ENCODE measurements at regions not wholly inside any gene's neighbourhood (a gene's known extent, or its start where the extent isn't known, plus 50 kb on each side); places are given as distances from the start of the nearest gene placed in this dataset.

DNA sequence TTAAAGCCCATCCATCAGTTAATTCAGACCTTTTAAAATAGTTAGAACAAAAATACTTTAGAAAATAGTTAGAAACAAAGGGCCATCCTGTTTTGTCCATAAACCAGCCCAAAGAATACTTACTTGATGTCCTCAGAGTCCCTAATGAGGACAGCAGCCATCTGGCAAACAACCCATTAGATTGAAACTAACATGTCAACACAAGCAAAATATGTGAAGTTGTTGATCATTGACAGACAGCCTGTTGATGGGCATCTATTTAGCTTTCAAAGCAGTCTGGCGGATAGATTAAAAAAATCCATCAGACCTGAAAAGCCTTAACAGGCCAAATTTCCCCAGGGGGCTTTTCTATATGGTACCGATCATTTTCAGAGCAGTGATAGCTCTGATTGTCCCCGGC is 154.2 kb upstream of the TSHZ2 start:
- no peak overlapping the region for H4K5ac ChIP-seq (ENCODE audit: insufficient read length, low read depth, low read length)
- no peaks in the 10 kb centered on the region for H4K20me1 ChIP-seq (replicated peaks in 1 of 2; ENCODE audit: control insufficient read depth in 1 of 2, insufficient read depth in 2 of 2, low read length in 2 of 2)
- no peaks in the 10 kb centered on the region for H3K4me1 ChIP-seq (replicated peaks in 1 of 4; ENCODE audit: control insufficient read depth in 3 of 4, insufficient read depth in 4 of 4, low read length in 3 of 4)
- no peak for DNase-seq (ENCODE audit: low read depth in 1 of 2, low spot score in 2 of 2)
- no peaks in the 10 kb centered on the region for H3K23me2 ChIP-seq (ENCODE audit: low read depth, low read length)
- H4K91ac ChIP-seq (replicated peaks; ENCODE audit: insufficient read length, low read length), result no peak overlapping the region
- no peak overlapping the region for H2BK5ac ChIP-seq (ENCODE audit: low read depth, low read length)
- no peaks in the 10 kb centered on the region for H3K36me3 ChIP-seq (ENCODE audit: control insufficient read depth in 2 of 4, insufficient read depth in 4 of 4, low read length in 3 of 4)
- no peak overlapping the region for H2BK12ac ChIP-seq (ENCODE audit: low read depth, low read length)
- H2BK120ac ChIP-seq (replicated peaks; ENCODE audit: low read depth, low read length), result no peak overlapping the region
- no peak overlapping the region for H3K14ac ChIP-seq (ENCODE audit: insufficient read length)
- ChIA-PET CTCF (ENCODE audit: partially characterized antibody) (interaction anchor here (2.1 kb wide), 1 partner anchor 9 kb away, joined by 8 read pairs; no protein-coding TSS in a partner anchor), POLR2A (ENCODE audit: partially characterized antibody) (no interaction called here)
- no peaks in the 10 kb centered on the region for H3K79me1 ChIP-seq (ENCODE audit: low read depth, low read length)
- H3K4me3 ChIP-seq (ENCODE audit: extremely low read depth in 1 of 4, insufficient read depth in 2 of 4, low read depth in 3 of 4, low read length in 4 of 4), result no peak overlapping the region
- H4K8ac ChIP-seq (ENCODE audit: extremely low read depth, insufficient read depth, low read length), result no peak overlapping the region
- no peak overlapping the region for H3K18ac ChIP-seq (ENCODE audit: extremely low read depth, low read length)
- H3K9ac ChIP-seq (replicated peaks in 1 of 4; ENCODE audit: extremely low read depth in 1 of 4, low read depth in 3 of 4, low read length in 3 of 4), result no peak overlapping the region
- WGBS, 2 experiments (ENCODE audit: extremely low coverage in 1 of 2, insufficient coverage in 1 of 2, insufficient read length in 1 of 2, insufficient replicate concordance in 2 of 2, low coverage in 1 of 2, low lambda C conversion rate in 2 of 2, missing lambda C conversion rate in 1 of 2), result 63% methylated on average over 3 of the region's 3 CpGs; no CpG with 5 or more reads in 1 of the 2 experiments
- TF ChIP-seq SP4 (IDR thresholded peaks at IDR 0.05; ENCODE audit: low read length), result no peak
- no peak for TF ChIP-seq EP300 (IDR thresholded peaks at IDR 0.05; ENCODE audit: borderline replicate concordance in 1 of 2, low read depth in 2 of 2, low read length in 2 of 2)
- TF ChIP-seq RNF2 (IDR thresholded peaks at IDR 0.05; ENCODE audit: borderline replicate concordance, low read depth, low read length, missing control alignments, poor library complexity, severe bottlenecking), result no peak
- TF ChIP-seq SIRT6 (IDR thresholded peaks at IDR 0.05; ENCODE audit: low read length), result no peak
- no peak for TF ChIP-seq TEAD4 (IDR thresholded peaks at IDR 0.05; ENCODE audit: low read depth, low read length)
- TF ChIP-seq TAF7 (optimal IDR thresholded peaks at IDR 0.05; ENCODE audit: borderline replicate concordance, low read depth, low read length), result no peak
- TF ChIP-seq, protein P1, sequence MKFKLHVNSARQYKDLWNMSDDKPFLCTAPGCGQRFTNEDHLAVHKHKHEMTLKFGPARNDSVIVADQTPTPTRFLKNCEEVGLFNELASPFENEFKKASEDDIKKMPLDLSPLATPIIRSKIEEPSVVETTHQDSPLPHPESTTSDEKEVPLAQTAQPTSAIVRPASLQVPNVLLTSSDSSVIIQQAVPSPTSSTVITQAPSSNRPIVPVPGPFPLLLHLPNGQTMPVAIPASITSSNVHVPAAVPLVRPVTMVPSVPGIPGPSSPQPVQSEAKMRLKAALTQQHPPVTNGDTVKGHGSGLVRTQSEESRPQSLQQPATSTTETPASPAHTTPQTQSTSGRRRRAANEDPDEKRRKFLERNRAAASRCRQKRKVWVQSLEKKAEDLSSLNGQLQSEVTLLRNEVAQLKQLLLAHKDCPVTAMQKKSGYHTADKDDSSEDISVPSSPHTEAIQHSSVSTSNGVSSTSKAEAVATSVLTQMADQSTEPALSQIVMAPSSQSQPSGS (IDR thresholded peaks at IDR 0.05; ENCODE audit: low read length), result no peak
- TF ChIP-seq HDAC2 (IDR thresholded peaks at IDR 0.05; ENCODE audit: borderline replicate concordance in 1 of 2, low read depth in 2 of 2, low read length in 2 of 2), result no peak
- no peak for TF ChIP-seq KDM1A (IDR thresholded peaks at IDR 0.05; ENCODE audit: borderline replicate concordance, low read length)
- TF ChIP-seq NRF1 (IDR thresholded peaks at IDR 0.05; ENCODE audit: low read depth, low read length), result no peak
- H3K9me3 ChIP-seq (ENCODE audit: insufficient read depth in 2 of 2, low read depth in 1 of 2, low read length in 1 of 2), result no peaks in the 10 kb centered on the region
- H3K27me3 ChIP-seq (replicated peaks in 1 of 4; ENCODE audit: control insufficient read depth in 3 of 4, extremely low read depth in 1 of 4, insufficient read depth in 3 of 4, low read length in 3 of 4), result no peaks in the 10 kb centered on the region
- H2AFZ ChIP-seq (ENCODE audit: low read length), result no peak overlapping the region
- H3K56ac ChIP-seq (replicated peaks; ENCODE audit: insufficient read length, low read depth, low read length), result no peak overlapping the region
- FAIRE-seq, result no peak
- no peak overlapping the region for H2BK15ac ChIP-seq (ENCODE audit: low read length)
- H2AK5ac ChIP-seq (ENCODE audit: low read depth, low read length), result no peak overlapping the region
- H3K79me2 ChIP-seq (ENCODE audit: control insufficient read depth in 1 of 2, insufficient read depth in 2 of 2, low read length in 2 of 2), result no peaks in the 10 kb centered on the region
- no peak overlapping the region for H3K27ac ChIP-seq (ENCODE audit: low read depth, low read length)
- H2BK20ac ChIP-seq (ENCODE audit: low read length), result no peak overlapping the region
- no peak overlapping the region for H3K4me2 ChIP-seq (ENCODE audit: insufficient read depth in 1 of 2, low read depth in 2 of 2, low read length in 2 of 2)
- H3K4ac ChIP-seq (replicated peaks; ENCODE audit: insufficient read length, low read depth, low read length), result no peak overlapping the region
- no peak overlapping the region for H3K23ac ChIP-seq (ENCODE audit: insufficient read length)

Measured in H1 (cell line).